HFFc6 (cell line): ENCODE measurements at regions not wholly inside any gene's neighbourhood (a gene's known extent, or its start where the extent isn't known, plus 50 kb on each side); places are given as distances from the start of the nearest gene placed in this dataset.

ENCODE experiments used
- DNase-seq: peaks from one replicate; pipeline ENCODE4 v3.0.0-alpha.2; 2018
- H3K27ac Mint-ChIP-seq: 2 replicates; pipeline ENCODE4 v1.8.0; 2020; ENCODE audit warnings: mild to moderate bottlenecking, mixed read lengths
- H3K27me3 Mint-ChIP-seq: 2 replicates; pipeline ENCODE4 v1.8.0; 2021; ENCODE audit warnings: mild to moderate bottlenecking, moderate library complexity, mixed read lengths; ENCODE audit not compliant: insufficient read depth
- H3K36me3 Mint-ChIP-seq: 2 replicates; pipeline ENCODE4 v1.8.0; 2021; ENCODE audit warnings: low read depth, mixed read lengths
- H3K4me1 Mint-ChIP-seq: 2 replicates; pipeline ENCODE4 v1.8.0; 2020; ENCODE audit warnings: low read depth, mixed read lengths
- H3K4me3 Mint-ChIP-seq: 2 replicates; pipeline ENCODE4 v1.8.0; 2020; ENCODE audit warnings: mild to moderate bottlenecking, moderate library complexity, mixed read lengths
- H3K9me3 Mint-ChIP-seq: 2 replicates; pipeline ENCODE4 v1.8.0; 2020; ENCODE audit warnings: mild to moderate bottlenecking, mixed read lengths
- TF ChIP-seq, protein P1 (sequence below): fragments of 200-600 bp; sonication (generic); IDR thresholded peaks from 2 replicates; pipeline ENCODE4 v1.5.0; 2021; ENCODE audit warnings: antibody characterized with exemption, mild to moderate bottlenecking

DNA sequence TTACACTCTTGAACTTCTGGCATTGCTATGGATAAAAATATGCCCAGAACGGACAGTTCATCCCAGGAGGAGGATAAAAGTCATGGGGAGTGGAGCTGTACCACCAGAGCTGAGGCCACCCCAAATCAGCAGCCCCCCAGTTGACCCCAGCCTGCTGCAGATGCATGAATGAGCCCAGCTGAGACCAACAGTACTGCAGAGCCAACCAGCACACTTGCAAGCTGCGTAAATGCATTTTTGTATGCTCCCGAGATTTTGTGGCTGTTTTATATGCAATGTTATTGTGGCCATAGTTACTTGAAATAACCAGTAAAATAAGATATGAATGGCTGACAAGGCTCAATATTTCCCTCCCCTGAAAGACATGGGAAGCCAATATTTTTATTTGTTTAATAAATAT lies 264.6 kb downstream of the DUSP10 start:
- TF ChIP-seq, protein P1, sequence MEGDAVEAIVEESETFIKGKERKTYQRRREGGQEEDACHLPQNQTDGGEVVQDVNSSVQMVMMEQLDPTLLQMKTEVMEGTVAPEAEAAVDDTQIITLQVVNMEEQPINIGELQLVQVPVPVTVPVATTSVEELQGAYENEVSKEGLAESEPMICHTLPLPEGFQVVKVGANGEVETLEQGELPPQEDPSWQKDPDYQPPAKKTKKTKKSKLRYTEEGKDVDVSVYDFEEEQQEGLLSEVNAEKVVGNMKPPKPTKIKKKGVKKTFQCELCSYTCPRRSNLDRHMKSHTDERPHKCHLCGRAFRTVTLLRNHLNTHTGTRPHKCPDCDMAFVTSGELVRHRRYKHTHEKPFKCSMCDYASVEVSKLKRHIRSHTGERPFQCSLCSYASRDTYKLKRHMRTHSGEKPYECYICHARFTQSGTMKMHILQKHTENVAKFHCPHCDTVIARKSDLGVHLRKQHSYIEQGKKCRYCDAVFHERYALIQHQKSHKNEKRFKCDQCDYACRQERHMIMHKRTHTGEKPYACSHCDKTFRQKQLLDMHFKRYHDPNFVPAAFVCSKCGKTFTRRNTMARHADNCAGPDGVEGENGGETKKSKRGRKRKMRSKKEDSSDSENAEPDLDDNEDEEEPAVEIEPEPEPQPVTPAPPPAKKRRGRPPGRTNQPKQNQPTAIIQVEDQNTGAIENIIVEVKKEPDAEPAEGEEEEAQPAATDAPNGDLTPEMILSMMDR, result no peak
- H3K27ac Mint-ChIP-seq, result peak overlapping the region; percentile 55; the same call in 1 of the 2 replicates
- no peaks in the 10 kb centered on the region for H3K9me3 Mint-ChIP-seq
- H3K4me3 Mint-ChIP-seq, result no peak overlapping the region
- H3K36me3 Mint-ChIP-seq, result no peaks in the 10 kb centered on the region
- peaks cover 2% of the 10 kb centered on the region for H3K27me3 Mint-ChIP-seq
- peaks cover 29% of the 10 kb centered on the region for H3K4me1 Mint-ChIP-seq
- no peak for DNase-seq

DNA sequence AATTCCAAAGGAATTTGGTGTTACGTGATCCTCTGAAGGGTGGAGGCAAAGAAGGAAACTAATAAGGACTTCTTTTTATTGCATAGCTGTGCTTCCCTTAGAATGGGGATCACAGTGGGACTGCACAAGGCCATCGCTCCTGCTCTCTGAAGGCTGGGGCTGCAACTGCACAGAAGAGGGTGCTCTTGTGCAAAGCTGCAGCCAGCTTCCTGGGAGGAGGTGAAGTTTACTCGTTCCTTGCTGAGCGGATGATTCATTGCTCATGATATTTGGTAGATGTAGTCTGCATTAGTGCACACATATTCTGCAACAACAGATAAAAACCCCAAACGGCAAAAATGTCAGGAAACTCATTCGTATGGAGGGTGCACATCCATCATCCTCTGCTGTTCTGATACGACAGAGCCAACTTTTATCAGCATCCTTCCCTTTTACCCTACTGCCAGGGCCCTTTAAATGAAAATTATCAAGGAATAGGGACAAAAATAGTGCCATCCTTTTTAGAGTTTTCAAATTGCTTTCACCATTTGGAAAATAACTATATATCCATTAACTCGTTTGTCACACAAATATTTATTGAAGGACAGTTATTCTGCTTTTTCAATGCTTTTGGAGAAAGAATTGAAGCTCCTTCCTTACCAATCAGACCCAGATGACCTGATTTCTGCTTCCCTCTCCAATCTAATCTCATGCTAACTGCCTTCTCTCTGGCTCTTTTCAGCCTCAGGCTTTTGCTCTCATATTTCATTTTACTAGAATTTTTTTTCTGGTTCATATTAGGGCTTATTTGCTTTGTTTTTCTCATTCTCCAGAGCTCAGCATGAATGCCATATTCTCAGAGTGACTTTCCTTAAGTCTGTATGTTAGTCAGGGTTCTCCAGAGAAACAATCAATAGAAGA lies 263.6 kb downstream of the DUSP10 start:
- peak overlapping the region; percentile 84 for H3K27ac Mint-ChIP-seq
- peaks cover 29% of the 10 kb centered on the region for H3K4me1 Mint-ChIP-seq
- no peaks in the 10 kb centered on the region for H3K36me3 Mint-ChIP-seq
- no peaks in the 10 kb centered on the region for H3K9me3 Mint-ChIP-seq
- TF ChIP-seq, protein P1, result peak; percentile 84
- H3K4me3 Mint-ChIP-seq, result peak overlapping the region; percentile 34; the same call in 1 of the 2 replicates
- H3K27me3 Mint-ChIP-seq, result peaks cover 2% of the 10 kb centered on the region
- peak; percentile 87 for DNase-seq

DNA sequence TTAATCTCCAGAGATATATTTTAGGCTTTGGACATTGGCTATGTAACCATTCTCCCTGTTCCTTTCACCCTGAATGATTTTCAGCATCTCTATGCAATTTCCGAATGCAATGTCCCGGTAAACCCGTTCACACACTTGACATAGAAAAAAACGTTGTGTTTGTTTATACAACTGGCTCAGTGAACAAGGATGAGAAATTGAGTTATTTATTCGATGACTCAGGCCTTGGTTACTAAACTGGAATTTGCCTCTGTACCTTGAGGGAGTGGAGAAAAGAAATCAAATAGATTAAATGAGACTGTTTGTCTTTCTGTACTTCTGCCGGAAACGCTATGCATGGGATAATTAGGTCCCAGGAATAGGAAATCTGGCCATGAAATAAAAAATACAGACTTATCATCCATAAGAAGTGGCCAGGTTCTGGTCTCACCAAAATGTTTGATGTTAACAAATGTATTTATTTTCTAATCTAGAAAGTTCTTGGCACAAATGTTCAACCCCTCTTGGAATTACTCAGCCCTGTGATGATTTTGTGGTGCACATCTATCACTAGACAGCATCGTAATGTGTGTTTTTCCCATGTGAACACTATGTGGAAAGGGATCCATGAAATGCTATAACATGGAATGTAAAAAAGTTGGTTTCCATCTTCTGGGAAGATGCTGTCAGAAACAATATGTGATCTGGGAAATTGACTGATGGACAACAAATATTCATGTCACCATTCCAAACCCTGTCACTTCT lies 253.9 kb downstream of the DUSP10 start:
- Mint-ChIP-seq H3K9me3 (no peaks in the 10 kb centered on the region), H3K27me3 (no peaks in the 10 kb centered on the region), H3K4me3 (no peak overlapping the region; the same call in 1 of the 2 replicates), H3K36me3 (no peaks in the 10 kb centered on the region), H3K27ac (peak overlapping the region; percentile 41; the same call in 1 of the 2 replicates), H3K4me1 (peaks cover 20% of the 10 kb centered on the region)
- TF ChIP-seq, protein P1, result no peak
- DNase-seq, result peak; percentile 72

DNA sequence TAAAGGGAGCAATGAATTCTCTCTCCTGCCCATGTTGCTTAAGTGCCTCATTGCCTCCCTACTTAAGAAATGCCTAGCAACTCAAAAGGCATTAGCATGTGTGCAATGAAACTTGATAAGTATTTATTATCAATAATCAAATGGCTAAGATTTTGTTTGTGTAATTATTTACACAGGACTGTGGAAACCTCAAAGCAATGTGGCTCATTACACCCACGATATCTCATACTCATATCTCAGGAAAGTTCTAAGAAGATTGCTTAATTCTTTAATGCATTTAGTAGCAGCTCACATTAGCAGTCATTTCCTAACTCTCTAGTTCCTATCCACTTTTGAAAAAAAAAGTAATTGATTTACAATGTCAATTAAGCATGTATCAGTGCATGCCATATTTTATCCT lies 253.3 kb downstream of the DUSP10 start:
- TF ChIP-seq, protein P1, result no peak
- no peak overlapping the region for H3K27ac Mint-ChIP-seq
- DNase-seq, result no peak
- no peaks in the 10 kb centered on the region for H3K27me3 Mint-ChIP-seq
- no peaks in the 10 kb centered on the region for H3K9me3 Mint-ChIP-seq
- H3K4me1 Mint-ChIP-seq, result peaks cover 20% of the 10 kb centered on the region
- no peak overlapping the region for H3K4me3 Mint-ChIP-seq
- H3K36me3 Mint-ChIP-seq, result no peaks in the 10 kb centered on the region

DNA sequence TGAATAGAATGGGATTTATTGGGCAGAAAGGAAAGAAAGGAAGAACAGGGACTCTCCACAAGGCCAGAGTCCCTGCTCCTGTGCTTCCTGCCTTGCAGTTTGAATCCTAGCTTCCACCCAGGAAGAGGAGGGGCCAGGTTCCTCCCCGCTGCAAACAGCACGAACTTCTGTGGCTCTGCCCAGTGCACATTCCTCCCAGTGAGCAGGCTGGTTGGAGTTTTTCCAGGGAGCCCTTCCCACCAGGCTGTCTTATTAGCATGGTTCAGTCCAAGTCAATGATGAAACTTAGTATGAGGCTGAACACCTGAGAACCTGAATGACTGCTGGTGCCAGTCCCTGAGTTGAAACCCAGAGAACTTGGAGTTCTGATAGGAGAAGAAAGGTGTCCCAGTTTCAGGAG lies 247.2 kb downstream of the DUSP10 start:
- Mint-ChIP-seq H3K4me3 (no peak overlapping the region), H3K27me3 (no peaks in the 10 kb centered on the region; the same call in 1 of the 2 replicates), H3K9me3 (no peaks in the 10 kb centered on the region), H3K4me1 (peaks cover 8% of the 10 kb centered on the region; the same call in 1 of the 2 replicates), H3K27ac (no peak overlapping the region), H3K36me3 (no peaks in the 10 kb centered on the region)
- no peak for DNase-seq
- TF ChIP-seq, protein P1, result no peak
